GM19324 (cell line): ENCODE measurements at regions not wholly inside any gene's neighbourhood (a gene's known extent, or its start where the extent isn't known, plus 50 kb on each side); places are given as distances from the start of the nearest gene placed in this dataset.

ENCODE experiments used
- ATAC-seq: cut with Tn5 transposase; IDR thresholded peaks from one replicate; pipeline ENCODE4 v1.9.1; 2021; ENCODE audit warnings: mild to moderate bottlenecking, moderate library complexity; ENCODE audit not compliant: unreplicated experiment, low FRiP score

DNA sequence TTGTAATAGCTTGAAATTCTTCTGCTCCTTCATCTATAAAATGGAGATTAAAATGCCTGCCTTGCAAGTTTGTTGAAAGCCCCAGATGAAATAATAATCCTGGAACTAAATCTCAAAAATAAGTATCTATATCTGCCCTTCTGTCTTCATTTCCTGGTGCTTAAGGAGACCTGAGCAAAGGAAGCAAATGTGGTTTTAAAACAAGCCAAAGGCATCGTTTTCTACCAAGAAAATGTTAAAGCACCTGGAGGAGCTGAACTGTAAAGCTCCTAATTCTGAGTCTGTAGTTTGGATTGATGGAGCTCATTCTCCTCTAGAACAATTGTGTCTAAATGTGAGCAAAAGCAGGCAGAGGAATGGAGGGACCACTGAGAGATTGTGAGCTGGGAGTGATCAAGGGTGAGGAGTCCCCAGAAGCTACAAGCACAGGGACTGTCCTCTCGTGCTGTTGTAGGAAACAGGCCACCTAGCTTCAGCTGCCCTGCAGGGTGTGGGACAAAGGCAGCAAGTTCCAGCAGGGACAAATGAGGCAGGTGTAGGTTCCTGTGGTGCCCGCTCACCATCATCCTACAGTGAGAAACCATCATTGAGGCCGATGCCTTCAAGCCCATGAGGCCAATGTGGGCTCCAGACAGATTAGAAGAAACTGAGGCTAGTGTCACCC is 420.7 kb upstream of the TRIB2 start:
- no peak for ATAC-seq

DNA sequence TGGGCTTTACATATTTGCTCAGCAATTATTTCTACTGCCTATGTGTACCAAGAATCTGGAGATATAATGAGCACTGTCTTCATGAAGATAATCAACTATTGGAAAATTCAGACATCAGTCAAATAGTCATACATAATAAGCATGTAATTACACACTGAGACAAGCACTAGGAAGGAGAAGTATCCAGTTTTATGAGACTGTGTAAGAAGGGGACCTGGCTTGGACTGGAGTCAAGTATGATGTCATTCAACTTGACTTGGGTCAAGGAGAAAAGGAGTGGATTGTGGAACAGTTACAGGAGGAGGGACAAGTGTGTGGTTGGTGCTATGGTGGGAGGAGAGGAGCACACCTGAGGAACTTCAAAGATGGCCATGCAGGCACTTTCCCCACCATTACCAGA is 419.8 kb upstream of the TRIB2 start:
- ATAC-seq: no peak

GRCh38 chr2:12298352-12298751 is 418.4 kb upstream of the TRIB2 start:
- no peak for ATAC-seq

- ATAC-seq: no peak
Measured at GRCh38 chr2:12299431-12299830, 417.3 kb upstream of the TRIB2 start.

DNA sequence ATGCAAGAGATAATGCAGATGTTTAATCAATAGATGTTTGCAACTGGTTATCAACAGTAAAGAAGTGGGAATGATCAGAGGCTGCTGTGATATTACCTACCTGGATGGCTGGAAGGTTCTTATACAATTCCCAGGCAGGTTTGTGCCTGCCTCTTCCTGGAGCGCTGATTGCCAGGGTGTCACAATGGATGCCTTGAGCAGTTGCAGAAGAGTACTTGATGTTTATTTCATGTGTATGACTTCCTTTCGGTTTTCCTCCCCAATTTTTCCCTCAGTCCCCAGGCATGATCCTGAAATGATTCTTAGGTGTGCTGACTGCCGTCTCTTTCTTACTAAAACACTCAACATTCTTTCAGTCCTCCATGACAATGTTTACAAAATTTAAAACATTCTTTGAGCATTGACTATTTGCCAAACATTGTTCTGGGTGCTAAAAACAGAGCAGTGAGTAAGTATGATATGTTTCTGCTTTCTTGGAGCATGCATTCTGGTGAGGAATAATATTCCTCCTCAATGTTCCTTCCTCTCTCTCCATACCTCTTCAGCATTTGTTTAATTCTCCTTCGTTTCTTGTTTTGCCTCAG is 416.6 kb upstream of the TRIB2 start:
- no peak for ATAC-seq

DNA sequence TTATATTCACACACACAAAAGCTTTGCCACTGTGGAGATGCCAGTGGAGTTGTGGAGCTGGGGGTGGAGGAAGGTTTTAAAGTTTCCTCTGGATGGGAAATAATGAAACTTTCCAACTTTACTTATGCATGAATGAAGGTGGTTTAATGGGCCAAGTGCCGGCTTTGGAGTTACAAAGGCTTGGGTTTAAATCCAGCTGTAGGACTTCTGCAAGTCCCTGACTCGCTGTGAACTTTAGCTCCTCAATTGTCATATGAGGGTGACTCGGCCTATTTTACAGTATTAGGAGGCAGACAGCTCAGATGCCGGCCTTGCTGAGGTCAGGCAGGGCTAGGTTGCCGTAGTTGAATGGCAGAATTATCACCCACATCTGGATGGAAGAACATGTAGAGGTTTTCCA is 415.8 kb upstream of the TRIB2 start:
- no peak for ATAC-seq

DNA sequence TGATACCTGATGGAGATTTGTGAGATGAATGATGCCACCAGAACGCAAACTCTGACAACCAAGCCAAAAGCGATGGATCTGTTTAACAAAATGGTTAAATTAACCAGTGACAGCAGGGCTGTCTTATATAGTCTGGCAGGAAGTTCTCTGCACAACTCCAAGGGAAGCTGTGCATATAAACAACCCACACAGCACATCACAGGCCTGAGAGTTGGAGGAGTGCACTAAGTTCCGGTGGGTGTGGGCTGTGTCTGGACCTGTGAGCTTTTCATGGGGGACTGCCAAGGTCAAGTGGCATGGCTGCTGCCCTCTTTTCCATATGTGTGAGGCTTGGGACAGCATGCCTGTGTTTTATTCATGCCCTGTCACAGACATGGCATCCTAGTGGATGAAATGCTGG is 414.6 kb upstream of the TRIB2 start:
- no peak for ATAC-seq

GRCh38 chr2:12302691-12303090 is 414.0 kb upstream of the TRIB2 start:
- ATAC-seq: no peak

DNA sequence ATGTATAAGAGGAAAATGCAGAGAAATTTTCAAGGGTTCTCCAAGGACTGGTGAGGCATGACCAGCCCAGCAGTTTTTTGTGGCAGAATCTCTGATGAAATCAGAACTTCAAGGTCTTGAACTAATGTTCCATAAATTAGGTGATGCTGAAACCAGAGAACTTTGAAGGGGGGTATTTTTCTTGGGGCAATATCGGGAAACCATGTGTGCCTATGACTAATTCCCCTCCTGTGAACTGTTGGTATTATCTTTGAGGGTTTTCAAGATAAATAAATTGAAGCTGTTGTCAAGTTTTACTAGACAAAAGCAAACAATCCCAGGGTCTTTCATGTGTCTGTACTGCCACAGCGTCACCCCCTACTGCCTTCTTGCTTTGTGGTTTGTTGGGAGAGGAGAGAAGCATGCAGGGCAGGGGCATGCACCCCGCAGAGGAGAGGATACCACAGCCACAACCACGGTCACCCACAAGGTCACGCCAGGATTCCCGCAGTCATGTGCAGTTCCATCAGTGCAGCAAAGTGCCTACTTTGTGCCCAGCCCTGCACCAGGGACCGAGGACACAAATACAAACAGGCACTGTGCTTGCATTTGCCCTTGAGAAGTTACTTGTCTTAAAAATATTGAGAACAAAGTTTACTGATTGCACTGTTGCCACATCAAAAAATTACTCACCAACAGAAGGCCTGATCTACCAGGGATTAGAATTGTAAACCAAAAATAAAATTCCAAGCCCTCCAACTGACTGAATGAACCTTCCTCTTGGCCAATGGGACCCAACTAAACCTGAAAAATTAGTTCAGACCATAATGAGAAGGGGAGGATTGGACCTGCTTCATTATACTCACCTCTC is 413.3 kb upstream of the TRIB2 start:
- no peak for ATAC-seq

DNA sequence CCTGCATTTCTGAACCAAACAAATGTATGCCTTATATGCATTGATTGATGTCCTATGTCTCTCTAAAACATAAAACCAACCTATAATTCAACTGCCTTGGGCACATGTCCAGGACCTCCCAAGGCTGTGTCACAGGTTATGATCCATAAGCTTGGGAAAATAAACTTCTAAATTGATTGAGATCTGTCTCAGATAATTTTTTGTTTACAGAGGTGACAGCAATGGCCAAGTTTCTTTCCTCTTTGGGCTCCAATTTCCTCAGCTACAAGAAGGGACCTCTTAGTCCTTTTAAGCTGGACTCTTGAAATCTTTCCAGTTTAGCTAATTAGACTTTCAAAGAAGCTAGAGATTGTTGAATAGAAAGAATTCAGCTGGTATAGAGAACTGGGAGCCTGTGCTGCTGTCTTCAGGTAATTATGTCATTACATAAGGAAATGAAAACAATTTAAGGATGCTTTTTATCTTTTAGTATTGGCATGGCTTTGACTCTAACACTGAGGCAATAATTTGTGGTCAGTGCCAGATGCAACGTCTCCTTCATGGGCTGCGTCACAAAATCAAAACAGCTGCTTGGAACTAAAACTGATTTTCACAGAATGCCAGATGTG is 412.1 kb upstream of the TRIB2 start:
- no peak for ATAC-seq

- no peak for ATAC-seq
Measured at GRCh38 chr2:12305931-12306330, 410.8 kb upstream of the TRIB2 start.

GRCh38 chr2:12310399-12310798 is 406.3 kb upstream of the TRIB2 start:
- ATAC-seq: no peak

- no peak for ATAC-seq
Measured at GRCh38 chr2:12313445-12314126, 403.1 kb upstream of the TRIB2 start.

GRCh38 chr2:12314127-12314760 is 402.5 kb upstream of the TRIB2 start:
- ATAC-seq: no peak

GRCh38 chr2:12315224-12315623 is 401.5 kb upstream of the TRIB2 start:
- ATAC-seq: no peak

- ATAC-seq: no peak
Measured at GRCh38 chr2:12316476-12316875, 400.3 kb upstream of the TRIB2 start.

GRCh38 chr2:12317286-12317685 is 399.4 kb upstream of the TRIB2 start:
- no peak for ATAC-seq

GRCh38 chr2:12317814-12318426 is 398.8 kb upstream of the TRIB2 start:
- no peak for ATAC-seq

- no peak for ATAC-seq
Measured at GRCh38 chr2:12318427-12319057, 398.2 kb upstream of the TRIB2 start.
